Daoy (cell line): ENCODE measurements at regions not wholly inside any gene's neighbourhood (a gene's known extent, or its start where the extent isn't known, plus 50 kb on each side); places are given as distances from the start of the nearest gene placed in this dataset.
A peak's percentile ranks its signal among the peaks of the same experiment; 100 is the strongest.

Experiments
- DNase-seq: peaks from one replicate; pipeline ENCODE4 v3.0.0-alpha.2; 2015; ENCODE audit warnings: low read depth

DNA sequence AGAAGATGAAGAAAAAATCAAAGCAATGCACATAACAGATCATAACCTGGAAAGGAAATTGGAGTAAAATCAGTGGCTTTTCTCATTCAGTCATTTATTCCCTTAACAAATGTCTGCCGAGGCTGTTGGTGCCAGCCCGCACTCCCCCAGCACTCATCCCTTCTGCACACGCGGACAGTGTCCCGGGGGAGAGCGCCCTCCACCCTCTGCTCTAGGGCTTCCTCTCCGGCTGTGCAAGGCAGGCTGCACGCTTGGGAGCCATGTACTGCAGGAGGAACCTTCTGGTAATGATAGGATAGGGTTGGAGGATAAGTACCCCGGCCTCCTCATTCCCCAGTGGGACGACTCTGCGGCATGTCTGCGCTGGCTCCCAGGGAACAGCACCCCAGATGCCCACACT, 134.5 kb downstream of the PAX1 start:
- DNase-seq = no peak

DNA sequence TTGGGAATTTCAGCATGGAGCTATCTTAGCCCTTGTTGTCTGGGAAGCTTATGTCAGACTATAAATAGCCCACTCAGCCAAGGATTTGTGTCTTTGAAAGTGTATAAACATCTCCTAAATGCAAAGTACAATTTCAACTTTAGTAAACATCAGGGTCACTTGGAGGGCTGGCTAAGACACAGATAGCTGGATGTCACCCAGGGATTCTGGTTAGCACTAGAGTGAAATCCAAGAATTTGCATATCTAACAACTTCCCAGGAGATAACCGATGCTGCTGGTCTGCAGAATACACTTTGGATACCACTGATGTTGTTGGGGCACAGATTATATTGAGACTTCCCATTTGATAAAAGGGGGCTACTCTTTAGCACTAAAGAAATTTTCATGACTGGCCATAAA, 130.9 kb downstream of the PAX1 start:
- no peak for DNase-seq

DNA sequence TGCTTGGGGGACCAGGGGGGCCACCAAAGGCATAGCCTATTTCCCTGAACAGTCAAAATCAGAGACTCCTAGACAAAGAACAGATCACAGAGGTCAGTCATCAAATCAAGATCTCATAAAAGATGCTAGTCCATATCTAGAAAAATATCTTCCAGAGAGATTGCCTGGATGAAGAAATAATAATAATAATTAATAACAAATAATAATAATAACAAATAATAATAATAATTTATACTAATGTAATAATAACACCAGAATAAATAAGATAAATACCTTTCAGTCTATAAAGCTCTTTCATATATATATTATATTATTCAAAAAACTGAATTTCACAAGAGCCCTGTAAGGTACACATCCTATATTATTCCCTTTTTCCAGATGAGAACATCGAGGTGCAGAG, 129.6 kb downstream of the PAX1 start:
- no peak for DNase-seq

DNA sequence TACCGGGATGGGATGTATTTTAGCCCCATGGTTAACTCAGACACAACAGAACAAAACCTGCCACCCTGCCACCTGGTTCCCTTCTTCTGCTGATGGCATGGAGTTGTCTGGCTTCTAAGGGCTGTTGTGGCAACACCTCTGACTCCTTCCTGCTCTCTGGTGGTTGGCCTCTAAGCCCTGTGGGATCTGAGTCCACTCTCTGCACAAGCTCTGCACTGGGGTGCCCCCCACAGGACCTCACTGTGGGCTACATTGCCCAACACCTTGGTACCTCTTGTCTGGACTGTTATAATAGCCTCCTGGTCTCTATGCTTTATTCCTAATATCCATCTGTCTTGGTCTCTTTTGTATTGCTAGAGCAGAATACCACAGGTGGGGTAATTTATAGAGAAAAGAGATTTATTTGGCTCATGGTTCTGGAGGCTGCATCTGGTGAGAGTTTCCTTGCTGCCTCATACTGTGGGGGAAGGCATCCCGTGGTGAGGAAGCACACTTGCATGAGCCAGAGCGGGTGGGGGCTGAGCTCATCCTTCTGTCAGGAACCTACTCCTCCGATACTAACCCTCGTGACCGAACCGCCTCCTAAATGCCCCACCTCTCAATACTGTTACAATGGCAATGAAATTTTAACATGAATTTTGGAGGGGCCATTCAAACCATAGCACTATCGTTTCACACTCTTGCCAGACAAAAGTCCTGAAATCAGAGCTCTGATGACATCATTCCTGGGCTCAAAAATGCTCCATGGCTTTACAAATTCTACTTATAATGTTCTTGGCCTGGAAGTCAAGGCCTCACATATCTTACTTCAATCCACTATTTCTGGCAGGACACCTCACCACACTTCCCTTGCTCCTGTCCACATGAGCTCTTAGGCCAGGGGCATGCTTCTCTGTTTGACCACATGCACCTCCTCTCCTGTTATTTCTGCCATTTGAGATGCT, 127.2 kb downstream of the PAX1 start:
- DNase-seq = peak; percentile 36

DNA sequence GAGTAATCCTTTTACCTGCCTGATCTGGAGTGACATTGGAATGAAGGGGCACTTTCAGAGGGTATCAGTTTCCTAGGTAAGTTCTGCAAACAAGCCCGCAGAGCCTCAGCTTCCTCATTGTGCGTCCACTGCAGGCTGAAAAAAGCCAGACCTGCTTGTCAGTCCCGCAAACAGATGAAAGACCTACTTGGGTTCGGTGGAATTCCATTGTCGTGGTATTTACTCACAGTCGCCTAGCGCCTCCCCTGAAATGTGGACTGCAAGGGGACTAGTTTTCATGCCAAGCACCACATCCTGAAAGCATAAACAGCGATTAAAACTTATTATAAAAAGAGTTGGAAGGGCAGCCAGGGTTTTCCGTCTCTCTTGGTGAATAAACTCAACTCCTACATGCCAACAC, 121.5 kb downstream of the PAX1 start:
- DNase-seq = peak; percentile 17

DNA sequence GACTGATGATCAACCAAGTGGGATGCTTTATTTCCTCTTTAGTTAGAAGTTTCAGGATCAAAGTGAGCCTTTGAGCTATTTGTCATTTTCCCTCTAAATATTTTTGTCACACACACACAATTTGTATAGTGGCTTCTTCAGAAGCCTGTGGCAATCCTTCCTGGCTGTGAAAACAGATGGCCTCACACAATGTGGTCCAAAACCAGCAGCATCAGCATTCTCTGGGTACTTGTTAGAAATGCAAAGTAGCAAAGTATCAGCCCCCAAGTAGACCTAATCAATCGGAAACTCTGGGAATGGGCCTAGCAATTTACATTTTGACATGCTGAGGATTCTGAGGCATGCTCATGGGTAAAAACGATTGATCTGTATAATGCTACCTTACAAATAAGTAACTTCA, 115.9 kb downstream of the PAX1 start:
- DNase-seq = no peak

DNA sequence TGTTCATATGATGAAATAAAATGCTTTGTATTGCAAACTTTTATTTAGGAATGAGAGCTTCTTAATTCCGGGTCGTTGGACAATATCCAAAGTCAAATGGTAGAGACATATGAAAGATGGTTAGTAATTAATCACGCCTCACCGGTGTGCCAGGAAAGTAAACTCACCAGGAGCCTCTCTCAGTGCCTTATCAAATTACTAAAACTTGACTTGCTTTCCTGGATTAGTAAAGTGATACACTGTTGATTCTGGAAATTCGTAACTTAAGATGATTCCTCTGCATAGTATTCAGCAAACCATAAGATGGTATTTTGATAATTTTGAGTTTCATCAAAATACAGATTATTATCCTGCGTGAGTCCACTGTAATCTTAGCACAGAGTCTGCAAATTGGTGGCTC, 115.2 kb downstream of the PAX1 start:
- DNase-seq = no peak

DNA sequence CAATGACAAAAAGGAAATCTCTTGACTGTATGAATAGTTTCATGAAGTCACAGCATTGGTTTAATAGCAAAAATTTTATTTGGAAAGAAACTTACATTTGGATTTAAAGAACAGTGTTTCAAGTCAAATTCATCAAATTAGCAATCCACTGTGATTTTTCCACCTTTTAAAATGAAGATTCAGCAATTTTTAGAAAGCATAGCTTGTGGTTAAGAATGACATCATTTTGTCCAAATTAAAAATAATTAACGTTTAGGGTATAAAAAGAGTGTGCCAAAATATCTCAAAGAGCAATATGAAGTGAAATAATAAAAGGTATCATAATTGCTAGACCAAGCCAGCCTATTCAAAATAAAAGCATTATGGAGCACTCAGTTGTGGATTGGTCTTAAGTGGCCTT, 114.6 kb downstream of the PAX1 start:
- DNase-seq = no peak

DNA sequence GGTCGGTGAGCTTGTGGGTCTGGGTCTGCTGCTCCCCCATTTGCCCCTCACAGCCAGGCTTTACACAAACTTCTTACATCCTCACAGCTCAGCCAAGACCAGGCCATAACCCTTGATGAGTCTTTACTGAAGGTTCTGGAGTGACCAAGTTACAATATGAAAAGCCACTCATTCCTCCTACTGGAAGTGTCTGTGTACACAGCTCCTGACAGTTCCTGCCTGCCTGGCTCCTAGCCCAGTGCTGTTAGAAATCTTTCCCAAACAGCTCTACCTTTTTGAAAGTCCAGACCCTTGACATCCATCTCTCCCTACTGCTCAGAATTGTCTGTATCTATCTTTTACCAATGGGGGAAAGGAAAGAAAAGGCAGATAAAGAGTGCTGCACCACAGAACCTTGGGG, 106.9 kb downstream of the PAX1 start:
- no peak for DNase-seq

DNA sequence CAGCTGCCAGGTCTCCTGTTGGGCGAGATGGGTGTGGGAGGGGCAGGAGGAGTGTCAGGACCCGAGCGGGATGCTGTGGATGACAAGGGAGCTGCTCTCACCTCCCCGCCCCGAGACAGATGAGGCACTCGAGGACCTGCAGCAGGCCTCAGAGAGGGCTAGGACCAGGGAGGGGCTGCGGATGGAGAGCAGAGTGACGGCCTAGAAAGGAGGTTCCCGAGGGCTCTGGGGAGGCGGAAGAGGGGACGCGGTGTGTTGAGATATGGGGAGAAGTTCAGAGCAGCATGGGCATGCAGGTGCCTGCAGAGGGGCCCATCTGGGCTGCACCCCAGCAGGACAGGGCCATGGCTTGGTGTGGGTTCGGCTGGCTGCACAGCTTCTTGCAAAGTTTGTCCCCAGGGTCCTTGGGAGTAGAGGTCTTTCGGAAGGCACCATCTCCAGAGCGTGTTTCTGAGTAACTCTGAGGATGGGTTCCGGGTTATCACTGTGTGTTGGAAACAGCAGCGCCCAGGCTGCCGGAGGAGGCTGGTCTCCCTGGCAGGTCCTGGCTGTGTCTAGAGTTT, 104.6 kb downstream of the PAX1 start:
- DNase-seq = no peak

DNA sequence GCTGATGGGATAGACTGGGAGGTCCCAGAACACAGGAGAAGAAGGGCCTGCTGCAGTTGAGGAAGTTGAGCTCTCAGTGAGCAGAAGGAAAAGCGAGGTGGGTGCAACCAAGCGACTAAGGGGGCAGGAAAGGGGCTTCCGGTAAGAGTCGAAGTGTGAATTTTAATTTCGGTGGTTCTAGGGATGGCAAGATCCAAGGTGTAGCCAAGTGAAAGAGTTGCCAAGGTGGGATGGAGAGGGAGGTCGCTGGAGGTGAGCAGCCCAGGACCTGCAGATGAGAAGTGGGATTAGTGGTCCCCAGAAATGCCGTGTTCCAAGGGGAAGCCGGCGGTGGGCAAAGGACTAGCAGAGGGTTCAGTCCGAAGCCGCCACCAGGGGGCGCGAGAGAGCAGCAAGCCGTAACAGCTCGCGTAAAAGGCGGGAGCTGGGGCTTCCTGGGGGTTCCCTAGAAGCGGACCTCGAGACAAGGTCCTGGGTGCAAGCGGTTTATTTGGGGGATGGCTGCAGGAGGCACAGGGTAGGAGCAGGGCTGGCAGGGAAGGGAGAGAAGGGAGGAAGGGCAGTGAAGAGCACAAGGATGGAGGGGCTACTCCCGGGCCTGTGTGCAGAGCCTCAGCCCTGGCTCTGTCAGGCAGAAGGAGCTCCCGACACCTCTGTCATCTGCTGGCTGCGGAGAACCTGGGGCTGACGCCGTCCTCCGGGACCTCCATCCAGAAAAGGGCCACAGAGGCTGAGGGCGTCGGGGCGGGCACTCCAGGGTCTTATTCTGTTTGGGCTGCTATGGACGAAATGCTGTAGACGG, 103.6 kb downstream of the PAX1 start:
- DNase-seq = peak; percentile 67

DNA sequence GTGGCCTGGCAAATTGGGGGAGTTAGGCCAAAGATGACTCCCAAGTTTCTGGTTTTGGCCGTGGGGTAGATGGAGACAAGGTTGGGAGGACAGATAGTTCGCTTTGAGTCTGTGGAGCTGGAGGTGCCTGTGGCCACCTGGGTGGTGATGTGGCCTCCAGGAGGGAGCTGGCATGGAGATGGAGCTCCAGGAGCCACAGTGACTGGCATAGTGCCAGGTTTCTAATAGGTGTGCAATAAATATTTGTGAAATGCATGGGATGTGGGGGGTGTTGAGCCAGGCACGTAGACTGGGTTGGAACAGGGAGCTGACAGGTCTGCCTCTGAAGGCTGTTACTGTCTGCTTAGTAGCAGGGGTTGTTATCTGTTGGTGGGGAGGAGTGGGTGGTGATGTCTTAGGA, 102.7 kb downstream of the PAX1 start:
- no peak for DNase-seq

DNA sequence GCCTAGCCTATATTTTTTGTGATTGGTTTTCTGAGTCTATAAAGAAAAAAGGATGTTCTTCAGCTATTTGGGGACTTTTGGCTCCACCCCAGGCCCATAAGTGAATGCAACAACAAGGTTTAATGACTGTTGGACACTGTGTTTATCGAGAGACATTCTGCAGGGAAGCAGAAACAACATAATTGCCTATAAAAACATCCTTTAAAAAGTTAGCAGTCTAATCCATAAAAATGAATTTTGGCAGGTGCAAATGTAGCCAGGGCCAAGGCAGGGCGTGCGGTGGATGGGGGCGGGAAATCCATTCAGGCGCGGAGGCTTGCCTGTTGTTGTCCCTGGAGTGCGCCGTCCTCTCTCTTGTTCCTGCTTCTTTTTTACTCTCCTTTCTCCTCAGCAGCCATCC, 99.3 kb downstream of the PAX1 start:
- DNase-seq = no peak

DNA sequence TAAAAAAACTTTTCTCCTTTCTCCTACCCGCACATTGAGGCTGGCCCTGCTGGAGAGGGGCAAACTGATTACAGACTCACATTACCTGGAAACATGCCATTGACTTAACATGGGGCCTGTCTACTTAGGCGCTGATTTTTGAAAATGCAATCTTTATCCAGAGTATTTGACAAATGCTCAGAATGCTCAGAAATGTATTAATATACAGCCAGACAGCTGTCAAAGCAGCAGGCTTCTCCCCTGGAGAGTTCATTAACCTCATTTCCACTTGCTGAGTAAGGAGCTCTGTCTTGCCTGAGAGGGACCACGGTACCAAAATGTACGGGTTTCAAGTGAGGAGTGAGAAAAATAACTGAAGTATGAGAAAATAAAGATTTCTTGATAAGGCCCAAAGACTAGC, 95.7 kb downstream of the PAX1 start:
- DNase-seq = no peak

DNA sequence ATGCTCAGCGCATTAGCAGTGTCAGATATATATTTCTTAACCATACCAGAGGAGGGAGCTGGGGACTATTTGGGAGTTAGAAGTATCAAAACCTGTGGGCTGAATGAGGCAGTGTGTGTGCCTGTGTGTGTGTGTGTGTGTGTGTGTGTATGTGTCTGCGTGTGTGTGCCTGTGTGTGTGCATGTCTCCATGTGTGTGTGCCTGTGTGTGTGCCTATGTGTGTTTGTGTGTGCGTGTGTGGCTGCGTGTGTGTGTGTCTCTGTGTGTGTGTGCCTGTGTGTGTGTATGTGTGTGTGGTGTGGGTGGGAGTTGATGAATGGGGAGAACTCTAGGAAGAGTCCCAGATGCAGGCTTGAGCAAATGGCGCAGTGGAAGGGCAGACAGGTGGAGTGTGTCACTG, 92.9 kb downstream of the PAX1 start:
- no peak for DNase-seq

DNA sequence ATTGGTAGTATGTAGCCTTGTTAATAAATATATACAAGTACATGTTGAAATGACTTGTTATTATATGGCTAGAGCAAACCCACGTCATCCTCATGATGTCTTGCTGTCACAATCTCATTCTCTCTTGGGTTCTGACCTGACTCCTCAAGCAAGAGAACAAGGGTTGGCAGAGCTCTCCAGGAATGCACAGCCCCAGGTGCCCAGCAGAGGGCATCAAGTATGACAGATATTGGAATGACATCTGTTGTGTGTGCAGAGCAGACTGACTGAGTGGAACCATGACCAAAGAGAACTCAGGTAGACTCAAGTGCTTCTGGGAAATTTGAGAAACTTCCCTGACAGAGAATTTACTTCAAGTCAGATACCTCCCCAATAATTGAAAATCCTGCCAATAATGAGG, 90.6 kb downstream of the PAX1 start:
- no peak for DNase-seq

DNA sequence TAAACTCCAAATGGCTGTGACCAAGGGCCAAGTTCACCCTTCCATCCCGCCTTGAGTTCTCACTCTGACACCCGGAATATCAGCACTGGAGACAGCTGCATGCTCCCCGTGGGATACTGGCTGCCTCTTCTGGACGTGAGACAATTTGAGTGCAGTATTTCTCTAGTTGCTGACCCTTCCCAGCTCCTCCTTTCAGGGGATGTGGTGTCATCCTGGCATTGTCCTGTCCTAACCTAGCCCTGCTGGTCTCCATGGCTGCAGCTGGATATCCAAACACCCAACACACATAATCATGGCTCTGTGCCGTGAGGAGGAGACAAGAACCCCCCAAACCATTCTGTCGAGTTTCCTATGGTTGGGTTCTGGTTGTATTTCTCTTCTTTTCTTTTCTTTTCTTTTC, 82.6 kb downstream of the PAX1 start:
- DNase-seq = no peak

DNA sequence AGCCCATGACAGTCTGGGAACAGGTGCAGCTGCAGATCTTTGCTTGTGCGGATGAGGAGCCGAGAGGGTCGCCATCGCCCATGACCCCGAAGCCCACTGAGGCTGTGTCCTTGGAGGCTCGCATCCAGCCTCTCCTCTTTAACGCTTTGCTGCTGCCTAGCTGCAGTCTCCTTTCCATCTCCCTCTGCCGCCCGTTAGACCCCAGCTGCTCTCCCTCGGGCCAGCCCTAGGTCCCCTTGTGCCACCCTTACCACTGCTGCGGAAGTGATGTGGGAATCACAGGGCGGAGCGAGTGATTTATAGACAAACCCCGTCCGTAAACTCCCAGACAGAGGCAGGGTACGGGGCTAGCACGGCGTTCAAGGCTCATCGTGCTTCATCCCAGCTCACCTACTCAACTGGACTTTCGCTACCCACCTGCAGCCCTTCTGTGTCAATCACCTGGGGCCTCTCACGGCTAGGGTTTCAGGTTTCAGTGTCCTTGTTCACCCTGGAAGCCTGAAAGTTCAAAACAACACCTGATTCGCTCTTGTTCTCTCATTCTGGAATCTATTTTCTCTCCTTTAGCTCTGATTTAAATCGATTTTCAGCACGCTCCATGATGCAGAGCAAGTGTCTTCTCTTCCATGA, 76.1 kb downstream of the PAX1 start:
- peak; percentile 10 for DNase-seq

DNA sequence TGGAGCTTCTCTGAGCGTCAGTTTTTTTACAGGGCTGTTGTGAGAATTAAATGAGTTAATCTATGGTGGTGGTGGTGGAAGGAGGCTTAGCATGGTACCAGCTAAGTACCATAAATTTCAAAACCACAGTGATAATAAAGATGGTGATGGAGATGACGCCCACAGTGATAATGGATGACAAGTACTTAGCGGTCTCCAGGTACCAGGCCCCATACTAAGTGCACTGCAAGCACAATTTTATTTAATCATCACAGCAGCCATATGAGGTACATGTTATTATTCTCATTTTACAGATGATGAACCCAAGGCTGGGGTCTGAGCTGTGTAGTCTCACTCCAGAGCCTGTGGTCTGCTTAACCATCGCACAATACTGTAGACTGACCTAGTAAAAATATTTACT, 75.1 kb downstream of the PAX1 start:
- DNase-seq = no peak
